ENCODE measurements at regions not wholly inside any gene's neighbourhood (a gene's known extent, or its start where the extent isn't known, plus 50 kb on each side); places are given as distances from the start of the nearest gene placed in this dataset.

- Histone ChIP-seq H3K9ac (ENCODE audit: low read length) (no peak overlapping the region), H3K4me1 (ENCODE audit: low read length) (no peaks in the 10 kb centered on the region), H3K4me3 (ENCODE audit: low read length) (no peak overlapping the region), H3K27ac (ENCODE audit: low read length) (no peak overlapping the region), H2AFZ (ENCODE audit: low read length) (no peak overlapping the region), H4K20me1 (ENCODE audit: insufficient read depth, low read depth, low read length) (no peaks in the 10 kb centered on the region), H3K9me2 (replicated peaks; ENCODE audit: insufficient read depth, low read length) (no peaks in the 10 kb centered on the region), H3K4me2 (ENCODE audit: low read depth, low read length, poor library complexity, severe bottlenecking) (no peak overlapping the region), H3K9me3 (ENCODE audit: low read length) (no peaks in the 10 kb centered on the region), H3K79me2 (ENCODE audit: low read length) (no peaks in the 10 kb centered on the region), H3K36me3 (ENCODE audit: insufficient read depth, low read length) (no peaks in the 10 kb centered on the region), H3K27me3 (ENCODE audit: low read length) (no peaks in the 10 kb centered on the region)
- DNase-seq = no peak
Measured at GRCh38 chr7:376306-377079, 86.5 kb downstream of the FOXL3 start.

DNA sequence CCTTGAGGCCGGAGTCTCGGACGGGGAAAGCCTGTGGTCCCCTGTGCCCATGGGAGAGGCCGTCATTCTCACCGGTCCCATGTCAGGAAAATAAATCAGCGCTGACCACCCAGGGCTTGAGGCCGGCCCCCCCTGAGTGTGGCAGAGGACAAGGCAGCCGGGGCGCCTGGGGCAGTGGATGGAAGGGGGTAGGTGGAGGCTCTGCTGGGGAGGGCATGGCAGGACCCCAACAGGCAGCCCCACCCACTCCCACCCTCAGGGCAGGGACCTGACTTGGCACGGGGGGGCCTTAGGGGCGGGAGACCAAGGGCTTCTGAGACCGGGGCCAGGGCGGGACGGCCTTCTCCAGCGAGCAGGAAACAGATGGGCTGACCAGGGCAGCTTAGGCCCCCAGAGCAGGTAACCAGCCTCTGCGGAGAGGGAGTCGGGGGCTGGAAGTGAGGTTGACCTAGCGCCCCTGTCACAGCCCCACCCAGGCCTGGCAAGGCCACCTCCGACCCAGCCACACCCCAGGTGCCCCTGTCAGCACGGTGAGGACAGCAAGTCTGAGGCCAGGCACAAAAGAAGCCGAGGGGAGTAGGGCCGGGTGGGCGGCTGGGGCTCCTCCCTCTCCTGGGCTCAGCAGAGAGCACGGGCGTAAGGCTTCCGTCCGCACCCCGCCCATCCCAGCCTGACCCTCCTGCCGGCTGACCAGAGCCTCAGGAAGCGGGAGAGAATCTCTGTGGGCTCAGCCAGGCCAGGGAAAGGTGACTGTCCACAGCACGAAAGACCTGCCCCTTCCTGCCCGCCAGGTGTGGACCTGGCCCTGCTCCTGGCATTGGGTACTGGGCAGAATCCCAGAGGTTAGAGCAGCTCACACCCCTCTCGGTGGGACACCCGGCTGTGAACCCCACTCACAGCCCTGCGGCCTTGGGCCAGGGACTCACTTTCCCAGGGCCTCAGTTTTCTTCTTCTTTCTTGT, 87.4 kb downstream of the FOXL3 start:
- H4K20me1 ChIP-seq (ENCODE audit: insufficient read depth, low read depth, low read length) = no peaks in the 10 kb centered on the region
- H3K36me3 ChIP-seq (ENCODE audit: insufficient read depth, low read length) = no peaks in the 10 kb centered on the region
- H3K4me2 ChIP-seq (ENCODE audit: low read depth, low read length, poor library complexity, severe bottlenecking) = no peak overlapping the region
- no peaks in the 10 kb centered on the region for H3K4me1 ChIP-seq (ENCODE audit: low read length)
- no peaks in the 10 kb centered on the region for H3K9me3 ChIP-seq (ENCODE audit: low read length)
- no peaks in the 10 kb centered on the region for H3K9me2 ChIP-seq (replicated peaks; ENCODE audit: insufficient read depth, low read length)
- no peak overlapping the region for H2AFZ ChIP-seq (ENCODE audit: low read length)
- no peak overlapping the region for H3K27ac ChIP-seq (ENCODE audit: low read length)
- no peaks in the 10 kb centered on the region for H3K27me3 ChIP-seq (ENCODE audit: low read length)
- no peaks in the 10 kb centered on the region for H3K79me2 ChIP-seq (ENCODE audit: low read length)
- H3K9ac ChIP-seq (ENCODE audit: low read length) = no peak overlapping the region
- no peak overlapping the region for H3K4me3 ChIP-seq (ENCODE audit: low read length)
- no peak for DNase-seq

GRCh38 chr7:378041-378420, 88.1 kb downstream of the FOXL3 start:
- Histone ChIP-seq H3K4me1 (ENCODE audit: low read length) (no peaks in the 10 kb centered on the region), H3K79me2 (ENCODE audit: low read length) (no peaks in the 10 kb centered on the region), H3K27ac (ENCODE audit: low read length) (no peak overlapping the region), H3K4me3 (ENCODE audit: low read length) (no peak overlapping the region), H4K20me1 (ENCODE audit: insufficient read depth, low read depth, low read length) (no peaks in the 10 kb centered on the region), H2AFZ (ENCODE audit: low read length) (no peak overlapping the region), H3K9ac (ENCODE audit: low read length) (no peak overlapping the region), H3K36me3 (ENCODE audit: insufficient read depth, low read length) (no peaks in the 10 kb centered on the region), H3K9me3 (ENCODE audit: low read length) (no peaks in the 10 kb centered on the region), H3K27me3 (ENCODE audit: low read length) (no peaks in the 10 kb centered on the region), H3K4me2 (ENCODE audit: low read depth, low read length, poor library complexity, severe bottlenecking) (no peak overlapping the region), H3K9me2 (replicated peaks; ENCODE audit: insufficient read depth, low read length) (no peaks in the 10 kb centered on the region)
- no peak for DNase-seq

DNA sequence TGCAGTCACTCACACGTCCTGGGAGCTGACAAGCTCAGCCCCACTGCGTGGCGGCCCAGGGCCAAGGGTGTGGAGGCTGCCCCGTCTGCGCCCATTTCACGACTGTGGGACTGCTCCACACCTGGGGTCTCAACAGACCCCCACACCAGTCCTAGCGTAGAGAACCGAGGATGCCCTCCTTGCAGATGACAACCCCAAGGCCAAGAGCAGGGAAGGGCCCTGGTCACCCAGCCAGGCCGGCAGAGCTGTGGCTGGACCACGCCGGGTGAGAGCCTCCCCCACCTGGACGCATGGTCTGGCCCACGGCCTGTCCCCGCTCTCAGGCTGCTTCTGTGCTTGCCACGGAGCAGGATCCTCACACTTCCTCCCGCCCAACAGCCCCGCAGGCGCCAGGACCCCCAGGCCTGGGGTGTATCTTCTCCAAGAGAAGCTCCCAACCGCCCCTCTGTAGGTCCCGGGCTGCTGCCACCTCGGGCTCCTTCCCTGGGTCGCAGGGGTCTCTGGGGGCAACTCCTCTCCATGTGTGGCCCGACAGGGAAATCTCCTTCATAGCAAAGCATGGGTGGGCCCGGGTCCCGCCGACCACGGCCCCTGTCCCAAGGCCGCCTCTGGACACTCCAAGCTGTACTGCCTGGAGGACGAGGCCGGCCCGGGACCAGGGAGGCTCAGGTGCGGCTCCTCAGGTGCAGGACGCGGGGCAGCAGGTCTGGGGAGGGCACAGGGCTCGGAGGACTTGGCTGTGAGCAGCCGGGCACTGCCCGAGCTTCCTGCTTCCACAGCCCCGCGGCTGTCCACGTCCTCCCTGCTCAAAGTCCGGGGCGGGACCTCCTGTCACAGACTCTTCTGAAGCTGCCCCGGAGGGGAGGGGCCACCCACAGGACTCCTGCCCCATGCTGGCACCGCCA, 88.8 kb downstream of the FOXL3 start:
- DNase-seq = no peak
- Histone ChIP-seq H3K4me2 (ENCODE audit: low read depth, low read length, poor library complexity, severe bottlenecking) (no peak overlapping the region), H3K4me1 (ENCODE audit: low read length) (no peaks in the 10 kb centered on the region)

GRCh38 chr7:379456-380138, 89.6 kb downstream of the FOXL3 start:
- H3K4me3 ChIP-seq (ENCODE audit: low read length) = no peak overlapping the region
- H3K4me1 ChIP-seq (ENCODE audit: low read length) = no peaks in the 10 kb centered on the region
- H3K79me2 ChIP-seq (ENCODE audit: low read length) = no peaks in the 10 kb centered on the region
- H3K27me3 ChIP-seq (ENCODE audit: low read length) = no peaks in the 10 kb centered on the region
- H3K9me3 ChIP-seq (ENCODE audit: low read length) = no peaks in the 10 kb centered on the region
- H3K27ac ChIP-seq (ENCODE audit: low read length) = no peak overlapping the region
- no peaks in the 10 kb centered on the region for H3K36me3 ChIP-seq (ENCODE audit: insufficient read depth, low read length)
- H4K20me1 ChIP-seq (ENCODE audit: insufficient read depth, low read depth, low read length) = no peaks in the 10 kb centered on the region
- H3K9me2 ChIP-seq (replicated peaks; ENCODE audit: insufficient read depth, low read length) = no peaks in the 10 kb centered on the region
- DNase-seq = no peak
- H3K4me2 ChIP-seq (ENCODE audit: low read depth, low read length, poor library complexity, severe bottlenecking) = no peak overlapping the region
- H2AFZ ChIP-seq (ENCODE audit: low read length) = no peak overlapping the region
- no peak overlapping the region for H3K9ac ChIP-seq (ENCODE audit: low read length)

More for the DNA sequence above, 88.8 kb downstream of the FOXL3 start:
- Histone ChIP-seq H3K4me3 (ENCODE audit: low read length) (no peak overlapping the region), H4K20me1 (ENCODE audit: insufficient read depth, low read depth, low read length) (no peaks in the 10 kb centered on the region), H3K9ac (ENCODE audit: low read length) (no peak overlapping the region), H2AFZ (ENCODE audit: low read length) (no peak overlapping the region), H3K79me2 (ENCODE audit: low read length) (no peaks in the 10 kb centered on the region), H3K27ac (ENCODE audit: low read length) (no peak overlapping the region), H3K36me3 (ENCODE audit: insufficient read depth, low read length) (no peaks in the 10 kb centered on the region), H3K27me3 (ENCODE audit: low read length) (no peaks in the 10 kb centered on the region), H3K9me3 (ENCODE audit: low read length) (no peaks in the 10 kb centered on the region), H3K9me2 (replicated peaks; ENCODE audit: insufficient read depth, low read length) (no peaks in the 10 kb centered on the region)

DNA sequence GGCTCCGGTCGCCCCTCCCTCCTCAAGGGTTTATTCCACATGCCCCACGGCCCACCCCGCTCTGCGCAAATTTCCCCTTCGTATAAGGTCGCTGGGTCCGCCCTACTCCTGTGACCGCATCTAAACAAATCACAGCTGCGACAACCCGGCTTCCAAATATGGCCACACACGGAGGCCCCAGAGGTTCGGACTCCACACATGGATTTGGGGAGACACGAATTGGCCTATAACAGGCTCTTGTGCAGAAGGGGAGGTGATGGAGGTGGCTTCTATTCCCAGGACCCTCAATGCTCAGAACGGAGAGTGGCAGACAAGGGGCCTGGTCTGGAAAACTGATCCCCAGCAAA, 90.1 kb downstream of the FOXL3 start:
- H2AFZ ChIP-seq (ENCODE audit: low read length) = no peak overlapping the region

GRCh38 chr7:380711-381210, 90.8 kb downstream of the FOXL3 start:
- H3K27ac ChIP-seq (ENCODE audit: low read length) = no peak overlapping the region
- no peak for DNase-seq
- no peak overlapping the region for H3K9ac ChIP-seq (ENCODE audit: low read length)
- H4K20me1 ChIP-seq (ENCODE audit: insufficient read depth, low read depth, low read length) = no peaks in the 10 kb centered on the region
- no peaks in the 10 kb centered on the region for H3K9me2 ChIP-seq (replicated peaks; ENCODE audit: insufficient read depth, low read length)
- H2AFZ ChIP-seq (ENCODE audit: low read length) = no peak overlapping the region
- no peak overlapping the region for H3K4me3 ChIP-seq (ENCODE audit: low read length)
- H3K4me2 ChIP-seq (ENCODE audit: low read depth, low read length, poor library complexity, severe bottlenecking) = no peak overlapping the region
- H3K27me3 ChIP-seq (ENCODE audit: low read length) = no peaks in the 10 kb centered on the region
- no peaks in the 10 kb centered on the region for H3K9me3 ChIP-seq (ENCODE audit: low read length)
- no peaks in the 10 kb centered on the region for H3K36me3 ChIP-seq (ENCODE audit: insufficient read depth, low read length)
- no peaks in the 10 kb centered on the region for H3K79me2 ChIP-seq (ENCODE audit: low read length)
- H3K4me1 ChIP-seq (ENCODE audit: low read length) = no peaks in the 10 kb centered on the region

More for the DNA sequence above, 90.1 kb downstream of the FOXL3 start:
- Histone ChIP-seq H3K9ac (ENCODE audit: low read length) (no peak overlapping the region), H3K9me3 (ENCODE audit: low read length) (no peaks in the 10 kb centered on the region), H3K36me3 (ENCODE audit: insufficient read depth, low read length) (no peaks in the 10 kb centered on the region), H3K27me3 (ENCODE audit: low read length) (no peaks in the 10 kb centered on the region), H3K4me3 (ENCODE audit: low read length) (no peak overlapping the region), H3K79me2 (ENCODE audit: low read length) (no peaks in the 10 kb centered on the region), H3K9me2 (replicated peaks; ENCODE audit: insufficient read depth, low read length) (no peaks in the 10 kb centered on the region), H3K4me2 (ENCODE audit: low read depth, low read length, poor library complexity, severe bottlenecking) (no peak overlapping the region), H4K20me1 (ENCODE audit: insufficient read depth, low read depth, low read length) (no peaks in the 10 kb centered on the region), H3K4me1 (ENCODE audit: low read length) (no peaks in the 10 kb centered on the region), H3K27ac (ENCODE audit: low read length) (no peak overlapping the region)
- no peak for DNase-seq
